ENCODE measurements at regions not wholly inside any gene's neighbourhood (a gene's known extent, or its start where the extent isn't known, plus 50 kb on each side); places are given as distances from the start of the nearest gene placed in this dataset.

DNA sequence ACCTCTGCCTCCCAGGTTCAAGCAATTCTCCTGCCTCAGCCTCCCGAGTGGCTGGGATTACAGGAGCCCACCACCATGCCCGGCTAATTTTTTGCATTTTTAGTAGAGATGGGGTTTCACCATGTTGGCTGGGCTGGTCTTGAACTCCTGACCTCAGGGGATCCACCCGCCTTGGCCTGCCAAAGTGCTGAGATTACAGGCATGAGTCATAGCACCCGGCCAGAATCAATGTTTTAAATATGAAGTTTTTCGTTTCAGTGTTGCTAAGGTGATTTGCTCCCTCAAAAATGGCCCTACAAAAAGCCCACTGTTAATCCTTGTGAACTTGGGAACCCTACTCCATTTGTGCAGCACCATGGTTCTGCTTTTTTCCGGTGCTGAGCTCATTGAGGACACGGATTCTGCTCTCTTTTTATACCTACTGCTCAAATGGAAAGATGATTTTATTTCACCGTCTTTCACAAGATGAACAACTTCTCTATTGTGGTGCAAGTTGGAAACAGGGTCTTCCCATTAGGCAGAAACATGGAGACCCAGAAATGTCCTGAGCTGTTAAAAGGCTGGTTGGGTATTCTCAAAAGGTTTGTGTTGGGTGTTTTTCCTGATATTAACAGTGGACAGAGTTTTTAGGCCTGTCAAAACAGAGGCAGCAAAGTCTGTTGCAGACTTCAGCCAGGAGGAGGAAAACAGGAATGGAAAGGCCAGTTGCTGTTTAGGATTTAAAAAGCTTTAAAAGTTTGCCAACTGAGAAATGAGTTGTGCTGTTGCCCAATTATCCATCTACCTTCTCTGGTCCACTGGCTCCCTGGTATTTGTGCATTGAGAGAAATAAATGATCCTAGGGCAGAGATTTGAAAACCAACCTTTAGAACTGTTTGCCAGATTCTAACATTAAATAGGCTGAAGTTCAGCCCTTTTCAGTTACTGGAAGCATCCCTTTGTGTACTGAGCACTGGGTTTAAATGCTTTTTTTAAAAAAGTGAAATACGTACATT lies 85.8 kb downstream of the ATP23 start:
- Histone ChIP-seq H3K4me2 (no peak overlapping the region), H3K27me3 (ENCODE audit: insufficient read depth) (no peaks in the 10 kb centered on the region), H3K9me3 (no peaks in the 10 kb centered on the region), H3K79me2 (ENCODE audit: insufficient read depth) (no peaks in the 10 kb centered on the region), H3K9me2 (no peaks in the 10 kb centered on the region), H3K36me3 (replicated peaks in 1 of 2; ENCODE audit: control insufficient read depth in 1 of 2, insufficient read depth in 2 of 2, low read length in 1 of 2) (no peaks in the 10 kb centered on the region), H2AFZ (ENCODE audit: low read depth) (no peak overlapping the region), H3K9ac (no peak overlapping the region), H4K20me1 (ENCODE audit: insufficient read depth) (no peaks in the 10 kb centered on the region), H3F3A (replicated peaks; ENCODE audit: insufficient read depth) (no peaks in the 10 kb centered on the region), H3K4me1 (ENCODE audit: control insufficient read depth in 1 of 2, insufficient read depth in 2 of 2, low read depth in 1 of 2, low read length in 1 of 2) (no peaks in the 10 kb centered on the region), H3K27ac (ENCODE audit: low read depth in 2 of 2, low read length in 1 of 2) (no peak overlapping the region), H3K4me3 (ENCODE audit: low read depth in 2 of 2, low read length in 1 of 2) (no peak overlapping the region)
- ChIA-PET POLR2A (no interaction called here), CTCF (interaction anchor here (1.0 kb wide), 1 partner anchor 8 kb away, joined by 3 read pairs; no protein-coding TSS in a partner anchor)
- WGBS (ENCODE audit: low lambda C conversion rate): 4% methylated on average over 9 of the region's 9 CpGs
- no peak for DNase-seq
- TF ChIP-seq, protein P1, sequence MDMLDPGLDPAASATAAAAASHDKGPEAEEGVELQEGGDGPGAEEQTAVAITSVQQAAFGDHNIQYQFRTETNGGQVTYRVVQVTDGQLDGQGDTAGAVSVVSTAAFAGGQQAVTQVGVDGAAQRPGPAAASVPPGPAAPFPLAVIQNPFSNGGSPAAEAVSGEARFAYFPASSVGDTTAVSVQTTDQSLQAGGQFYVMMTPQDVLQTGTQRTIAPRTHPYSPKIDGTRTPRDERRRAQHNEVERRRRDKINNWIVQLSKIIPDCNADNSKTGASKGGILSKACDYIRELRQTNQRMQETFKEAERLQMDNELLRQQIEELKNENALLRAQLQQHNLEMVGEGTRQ (IDR thresholded peaks at IDR 0.05; ENCODE audit: borderline replicate concordance, low read depth, low read length): no peak
- no peak for TF ChIP-seq NRF1 (IDR thresholded peaks at IDR 0.05; ENCODE audit: low read depth, low read length)
- TF ChIP-seq ELF1 (IDR thresholded peaks at IDR 0.05): no peak
- TF ChIP-seq TEAD4 (IDR thresholded peaks at IDR 0.05; ENCODE audit: borderline replicate concordance, insufficient read depth): no peak
- TF ChIP-seq FOXJ3 (CRISPR knock-in tag; IDR thresholded peaks at IDR 0.05): no peak
- no peak for TF ChIP-seq NFIC (IDR thresholded peaks at IDR 0.05; ENCODE audit: borderline replicate concordance)
- TF ChIP-seq, protein P2, sequence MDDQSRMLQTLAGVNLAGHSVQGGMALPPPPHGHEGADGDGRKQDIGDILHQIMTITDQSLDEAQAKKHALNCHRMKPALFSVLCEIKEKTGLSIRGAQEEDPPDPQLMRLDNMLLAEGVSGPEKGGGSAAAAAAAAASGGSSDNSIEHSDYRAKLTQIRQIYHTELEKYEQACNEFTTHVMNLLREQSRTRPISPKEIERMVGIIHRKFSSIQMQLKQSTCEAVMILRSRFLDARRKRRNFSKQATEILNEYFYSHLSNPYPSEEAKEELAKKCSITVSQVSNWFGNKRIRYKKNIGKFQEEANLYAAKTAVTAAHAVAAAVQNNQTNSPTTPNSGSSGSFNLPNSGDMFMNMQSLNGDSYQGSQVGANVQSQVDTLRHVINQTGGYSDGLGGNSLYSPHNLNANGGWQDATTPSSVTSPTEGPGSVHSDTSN (IDR thresholded peaks at IDR 0.05): no peak
- TF ChIP-seq RCOR1 (IDR thresholded peaks at IDR 0.05; ENCODE audit: low read length): no peak
- no peak for TF ChIP-seq FOXM1 (IDR thresholded peaks at IDR 0.05; ENCODE audit: low read depth)
- no peak for TF ChIP-seq MEF2A (IDR thresholded peaks at IDR 0.05; ENCODE audit: borderline replicate concordance, low read depth)
- no peak for TF ChIP-seq FOSL2 (IDR thresholded peaks at IDR 0.05; ENCODE audit: borderline replicate concordance, low read depth)
- TF ChIP-seq RXRA (IDR thresholded peaks at IDR 0.05; ENCODE audit: borderline replicate concordance, low read depth): no peak
- TF ChIP-seq SMC3 (IDR thresholded peaks at IDR 0.05; ENCODE audit: low read depth, low read length): no peak
- TF ChIP-seq, protein P3, sequence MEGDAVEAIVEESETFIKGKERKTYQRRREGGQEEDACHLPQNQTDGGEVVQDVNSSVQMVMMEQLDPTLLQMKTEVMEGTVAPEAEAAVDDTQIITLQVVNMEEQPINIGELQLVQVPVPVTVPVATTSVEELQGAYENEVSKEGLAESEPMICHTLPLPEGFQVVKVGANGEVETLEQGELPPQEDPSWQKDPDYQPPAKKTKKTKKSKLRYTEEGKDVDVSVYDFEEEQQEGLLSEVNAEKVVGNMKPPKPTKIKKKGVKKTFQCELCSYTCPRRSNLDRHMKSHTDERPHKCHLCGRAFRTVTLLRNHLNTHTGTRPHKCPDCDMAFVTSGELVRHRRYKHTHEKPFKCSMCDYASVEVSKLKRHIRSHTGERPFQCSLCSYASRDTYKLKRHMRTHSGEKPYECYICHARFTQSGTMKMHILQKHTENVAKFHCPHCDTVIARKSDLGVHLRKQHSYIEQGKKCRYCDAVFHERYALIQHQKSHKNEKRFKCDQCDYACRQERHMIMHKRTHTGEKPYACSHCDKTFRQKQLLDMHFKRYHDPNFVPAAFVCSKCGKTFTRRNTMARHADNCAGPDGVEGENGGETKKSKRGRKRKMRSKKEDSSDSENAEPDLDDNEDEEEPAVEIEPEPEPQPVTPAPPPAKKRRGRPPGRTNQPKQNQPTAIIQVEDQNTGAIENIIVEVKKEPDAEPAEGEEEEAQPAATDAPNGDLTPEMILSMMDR (IDR thresholded peaks at IDR 0.05): no peak
- no peak for TF ChIP-seq YY1 (IDR thresholded peaks at IDR 0.05; ENCODE audit: low read depth)
- TF ChIP-seq TAF1 (IDR thresholded peaks at IDR 0.05; ENCODE audit: borderline replicate concordance, low read depth, low read length): no peak
- no peak for TF ChIP-seq POLR2AphosphoS5 (IDR thresholded peaks at IDR 0.05; ENCODE audit: low read depth, low read length)
